LNCAP (cell line): ENCODE measurements at regions not wholly inside any gene's neighbourhood (a gene's known extent, or its start where the extent isn't known, plus 50 kb on each side); places are given as distances from the start of the nearest gene placed in this dataset.

ENCODE experiments used
- CTCF ChIP-seq: fragments of 450-650 bp; IDR thresholded peaks from 2 replicates; pipeline ENCODE4 v1.5.1; 2017; ENCODE audit warnings: mild to moderate bottlenecking

DNA sequence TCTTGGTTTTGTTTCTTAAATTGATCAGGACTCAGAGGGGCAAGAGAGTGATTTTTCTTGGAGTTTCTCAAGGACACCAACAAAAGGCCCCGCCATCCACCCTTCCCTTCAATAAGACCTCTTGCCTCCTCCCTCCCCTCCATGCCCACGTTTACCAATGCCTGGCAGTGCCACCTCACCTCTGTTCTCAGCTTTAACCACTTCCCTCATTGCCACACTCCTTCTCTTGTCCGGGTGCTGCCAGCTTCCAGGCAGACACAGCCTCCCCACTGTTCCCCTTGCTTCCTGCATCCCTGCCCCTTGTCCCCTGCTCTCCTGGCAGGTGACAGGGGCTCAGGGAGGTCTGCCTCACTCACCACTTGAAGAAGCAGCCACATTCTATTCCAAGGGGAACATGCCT lies 90.8 kb downstream of the LHX2 start:
- no peak for TF ChIP-seq CTCF

GRCh38 chr9:124105266-124105665 lies 93.7 kb downstream of the LHX2 start:
- TF ChIP-seq CTCF = no peak

DNA sequence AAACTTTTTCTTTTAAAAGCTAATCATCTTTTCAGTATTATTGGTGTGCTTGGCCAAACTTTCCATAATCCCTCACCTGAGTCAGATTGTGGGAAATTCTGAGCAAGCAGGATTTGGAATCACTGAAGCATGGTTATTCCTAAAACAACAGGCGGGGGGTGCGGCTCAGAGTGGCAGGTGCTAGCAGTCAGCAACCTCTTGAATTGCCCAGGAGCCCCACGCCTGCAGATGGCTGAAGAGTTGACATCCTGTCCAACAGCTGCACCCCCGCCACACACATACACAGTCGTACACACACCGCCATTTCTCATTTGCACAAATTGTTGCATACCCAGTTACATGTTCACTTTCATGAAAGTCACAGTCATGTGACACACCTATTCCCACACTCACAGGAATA lies 96.6 kb downstream of the LHX2 start:
- no peak for TF ChIP-seq CTCF

DNA sequence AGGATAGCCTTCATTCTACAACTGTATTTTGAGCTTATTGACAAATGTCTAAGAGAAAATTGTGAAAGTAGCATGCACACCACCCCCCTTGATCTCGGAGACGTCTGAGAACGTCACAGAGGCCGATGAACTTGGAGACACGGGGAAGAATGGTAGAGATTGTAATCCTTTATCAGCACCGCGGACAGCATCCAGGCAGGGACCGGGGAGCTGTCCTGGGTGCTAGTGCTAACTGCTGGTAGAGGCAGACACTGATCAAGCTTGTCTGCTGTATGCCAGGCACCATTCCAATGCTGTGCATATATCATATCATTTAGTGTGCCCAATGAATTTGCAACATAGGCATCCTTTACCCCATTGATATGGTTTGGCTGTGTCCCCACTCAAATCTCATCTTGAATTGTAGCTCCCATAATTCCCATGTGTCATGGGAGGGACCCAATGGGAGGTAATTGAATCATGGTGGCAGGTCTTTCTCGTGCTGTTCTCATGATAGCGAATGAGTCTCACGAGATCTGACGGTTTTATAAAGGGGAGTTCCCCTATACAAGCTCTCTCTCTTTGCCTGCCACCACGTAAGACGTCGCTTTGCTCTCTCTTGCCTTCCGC lies 98.8 kb downstream of the LHX2 start:
- no peak for TF ChIP-seq CTCF

- TF ChIP-seq CTCF = no peak
Observed at GRCh38 chr9:124116683-124117363, 105.3 kb downstream of the LHX2 start.

GRCh38 chr9:124118894-124119293 lies 107.3 kb downstream of the LHX2 start:
- no peak for TF ChIP-seq CTCF

GRCh38 chr9:124120272-124120671 lies 108.7 kb downstream of the LHX2 start:
- no peak for TF ChIP-seq CTCF
